ENCODE measurements at regions not wholly inside any gene's neighbourhood (a gene's known extent, or its start where the extent isn't known, plus 50 kb on each side); places are given as distances from the start of the nearest gene placed in this dataset.
A peak's percentile ranks its signal among the peaks of the same experiment; 100 is the strongest.
"Not testable (repeated sequence)": the region's sequence is repeated elsewhere in the genome, so short reads cannot be mapped to it uniquely, and the experiment has no call there.

DNA sequence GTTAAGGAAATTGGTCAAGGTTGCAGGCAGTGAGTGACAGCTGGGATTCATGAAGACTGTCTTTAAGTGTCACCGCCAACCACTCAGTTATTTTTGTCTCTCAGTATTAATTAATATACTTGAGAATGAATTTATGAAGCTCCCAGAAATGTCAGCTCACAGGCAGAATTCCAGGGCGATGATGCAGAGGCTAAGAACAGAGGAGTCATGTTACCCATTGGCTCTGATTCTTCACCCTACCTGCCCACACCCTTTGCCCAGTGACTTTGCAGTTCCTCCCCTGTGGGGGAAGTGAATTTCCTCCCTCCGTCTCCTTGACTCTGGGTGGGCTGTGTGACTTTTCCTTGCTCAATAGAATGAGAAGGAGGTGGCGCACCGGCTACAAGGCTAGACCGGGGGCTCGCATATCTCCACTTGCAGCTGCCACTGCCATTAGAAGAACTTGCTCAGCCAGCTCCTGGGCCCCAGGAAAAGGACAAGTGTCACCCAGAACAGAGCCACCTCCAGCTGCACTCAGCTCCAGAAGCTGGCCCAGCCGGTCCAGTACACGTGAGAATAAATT, 157.1 kb upstream of the PRKCQ start:
- no peak for DNase-seq (ENCODE audit: low read depth, low spot score)

DNA sequence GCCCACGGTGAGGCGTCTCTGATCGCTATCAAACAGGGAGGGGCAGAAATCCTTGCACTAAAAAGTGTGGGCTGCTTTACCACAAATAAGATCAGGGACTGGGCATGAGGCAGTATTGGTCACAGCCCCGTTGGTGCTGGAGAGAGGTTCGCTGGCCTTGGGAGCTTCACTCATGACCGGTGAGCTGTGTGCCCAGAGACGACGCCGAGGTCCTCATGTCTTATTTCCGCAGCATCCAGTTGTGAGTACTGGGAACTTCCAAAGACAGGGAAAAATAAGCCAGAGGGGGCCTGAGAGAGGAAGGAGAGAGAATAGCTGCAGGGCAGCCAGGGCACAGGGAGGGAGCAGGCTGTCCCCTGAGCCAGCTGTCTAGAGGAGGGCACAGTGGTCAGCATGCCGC, 154.2 kb upstream of the PRKCQ start:
- DNase-seq (ENCODE audit: low read depth, low spot score), result no peak

DNA sequence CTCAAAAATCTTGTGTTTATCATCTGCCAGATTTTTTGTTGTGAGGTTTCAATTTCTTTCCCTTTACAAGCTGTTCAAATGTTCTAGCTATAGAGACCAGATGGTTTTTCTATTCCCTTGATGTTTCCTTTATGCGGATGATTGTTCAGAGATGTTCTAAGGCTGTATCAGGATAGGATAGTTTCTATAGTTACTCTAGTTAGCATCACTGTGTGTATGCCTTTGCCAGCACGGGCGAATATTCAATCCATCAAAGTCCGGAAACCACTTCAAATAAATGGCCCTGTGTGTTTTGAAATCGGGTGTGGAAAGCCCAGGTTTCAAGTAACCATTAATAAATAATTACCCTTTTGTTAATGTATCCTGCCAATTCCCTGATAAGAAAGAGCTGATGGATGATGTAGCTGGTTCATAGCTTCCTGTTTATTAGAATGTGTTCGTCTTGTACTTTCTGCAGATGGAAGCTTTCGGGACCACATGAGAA, 149.8 kb upstream of the PRKCQ start:
- no peak for DNase-seq (ENCODE audit: low read depth, low spot score)

- no peak for DNase-seq (ENCODE audit: low read depth, low spot score)
Observed at GRCh38 chr10:6729071-6729774, 149.1 kb upstream of the PRKCQ start.

- DNase-seq (ENCODE audit: low read depth, low spot score), result no peak
Observed at GRCh38 chr10:6726924-6727323, 146.8 kb upstream of the PRKCQ start.

DNA sequence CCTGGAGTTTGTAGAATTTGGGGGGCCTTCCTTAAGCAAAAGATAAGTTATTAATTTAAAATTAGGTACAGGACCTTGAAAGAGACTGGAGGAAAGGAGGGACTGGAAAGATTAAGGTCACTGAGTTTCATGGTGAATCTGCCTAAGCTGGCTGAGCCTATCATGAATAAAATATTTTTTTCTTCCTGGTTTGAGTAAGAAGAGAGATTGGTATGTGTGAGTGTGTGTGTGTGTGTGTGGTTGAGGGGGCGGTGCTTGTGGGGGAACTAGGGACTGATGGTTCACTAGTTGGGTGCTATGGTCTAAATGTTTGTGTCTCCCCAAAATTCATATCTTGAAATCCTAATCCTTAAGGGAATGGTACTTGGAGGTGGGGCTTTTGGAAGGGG, 142.5 kb upstream of the PRKCQ start:
- peak; percentile 1 for DNase-seq (ENCODE audit: low read depth, low spot score)

DNA sequence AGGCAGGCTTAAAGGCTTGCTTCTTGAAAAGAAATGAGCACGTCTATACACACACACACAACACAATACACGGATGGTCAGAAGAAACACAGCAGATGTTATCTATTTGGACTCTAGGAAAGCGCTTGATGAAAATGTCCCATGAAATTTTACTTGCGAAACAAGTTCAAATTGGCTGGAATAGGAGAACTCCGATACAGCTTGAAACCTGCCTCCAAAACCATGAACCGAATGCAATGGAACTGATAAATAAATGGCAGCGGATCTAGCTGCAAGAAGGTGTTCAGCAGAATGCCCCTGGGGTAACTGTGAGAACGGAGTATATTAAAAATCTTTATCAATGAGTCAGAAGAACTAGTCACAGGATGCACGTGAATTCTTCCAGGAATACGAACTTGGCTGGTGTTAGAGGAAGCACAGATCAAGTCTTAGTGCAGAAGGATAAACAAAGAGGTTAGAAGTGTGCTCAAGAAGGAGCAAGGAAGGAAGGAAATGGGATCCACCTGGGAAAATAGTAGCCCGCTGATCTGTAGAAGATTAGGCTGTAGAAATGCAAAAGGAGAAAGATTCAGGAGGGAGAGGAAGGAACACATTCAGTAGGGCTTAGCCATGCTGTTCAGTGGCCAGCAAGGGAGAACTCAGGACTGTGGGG, 142.0 kb upstream of the PRKCQ start:
- DNase-seq (ENCODE audit: low read depth, low spot score), result peak; percentile 66

- DNase-seq (ENCODE audit: low read depth, low spot score), result peak; percentile 72
Observed at GRCh38 chr10:6721480-6721879, 141.4 kb upstream of the PRKCQ start.

- DNase-seq (ENCODE audit: low read depth, low spot score), result no peak
Observed at GRCh38 chr10:6719561-6719960, 139.5 kb upstream of the PRKCQ start.

- no peak for DNase-seq (ENCODE audit: low read depth, low spot score)
Observed at GRCh38 chr10:6718550-6718949, 138.5 kb upstream of the PRKCQ start.

DNA sequence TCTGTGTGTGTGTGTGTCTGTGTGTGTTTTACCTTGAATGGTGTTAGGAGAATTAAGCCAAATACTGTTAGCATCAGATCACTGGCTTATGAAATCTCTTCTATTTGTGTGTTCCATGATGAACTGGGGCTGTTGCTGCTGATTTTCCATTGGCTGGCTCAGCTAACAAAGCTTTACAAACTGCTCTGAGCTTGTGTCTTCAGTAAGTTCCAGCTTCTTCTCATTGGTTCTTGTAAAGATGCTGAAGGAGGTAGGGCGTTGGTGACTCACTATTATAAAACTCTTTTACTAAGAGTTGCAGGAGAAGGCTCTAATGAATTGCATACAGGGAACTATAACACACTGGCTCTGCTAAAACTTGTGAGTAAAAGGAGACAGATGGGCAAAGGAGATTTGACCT, 136.4 kb upstream of the PRKCQ start:
- no peak for DNase-seq (ENCODE audit: low read depth, low spot score)

- no peak for DNase-seq (ENCODE audit: low read depth, low spot score)
Observed at GRCh38 chr10:6713716-6714115, 133.6 kb upstream of the PRKCQ start.

- no peak for DNase-seq (ENCODE audit: low read depth, low spot score)
Observed at GRCh38 chr10:6713120-6713519, 133.0 kb upstream of the PRKCQ start.

DNA sequence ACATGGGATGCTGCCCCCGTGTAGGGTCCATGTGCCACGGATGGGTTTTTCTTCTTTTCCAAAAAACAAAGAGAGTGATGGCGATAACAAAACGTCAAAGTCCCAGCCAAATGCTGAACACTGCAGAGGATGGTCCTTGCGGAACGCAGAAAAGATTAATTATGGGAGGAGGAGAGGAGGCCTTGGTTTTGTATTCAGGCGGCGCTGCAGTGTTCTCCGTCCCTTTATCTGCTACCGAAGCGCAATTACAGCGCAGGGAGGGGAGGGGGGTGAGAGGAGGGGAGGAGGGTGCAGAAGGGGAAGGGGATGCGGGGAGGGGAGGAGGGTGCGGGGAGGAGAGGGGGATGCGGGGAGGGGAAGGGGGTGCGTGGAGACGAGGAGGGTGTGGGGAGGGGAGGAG, 131.8 kb upstream of the PRKCQ start:
- DNase-seq (ENCODE audit: low read depth, low spot score), result no peak

DNA sequence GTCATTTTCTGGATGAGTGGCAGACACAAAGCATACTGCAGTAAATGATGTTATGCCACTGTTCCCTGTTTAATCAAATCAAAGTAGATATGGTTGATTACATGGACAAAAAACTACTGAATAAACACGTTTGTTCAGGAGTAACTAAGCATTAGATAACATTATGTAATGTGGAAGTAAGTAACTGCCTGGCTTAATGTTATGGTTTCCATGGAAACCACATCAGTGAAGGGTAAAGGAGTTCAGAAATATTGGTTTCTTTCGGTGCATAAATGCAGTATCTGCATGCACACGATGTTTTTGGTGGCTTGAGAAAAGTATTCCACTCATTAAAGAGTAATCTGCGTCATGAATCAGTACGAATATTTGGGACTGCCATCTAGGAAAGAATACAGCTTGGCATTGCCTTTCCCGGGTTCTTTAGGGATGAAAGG, 131.3 kb upstream of the PRKCQ start:
- DNase-seq (ENCODE audit: low read depth, low spot score), result no peak

DNA sequence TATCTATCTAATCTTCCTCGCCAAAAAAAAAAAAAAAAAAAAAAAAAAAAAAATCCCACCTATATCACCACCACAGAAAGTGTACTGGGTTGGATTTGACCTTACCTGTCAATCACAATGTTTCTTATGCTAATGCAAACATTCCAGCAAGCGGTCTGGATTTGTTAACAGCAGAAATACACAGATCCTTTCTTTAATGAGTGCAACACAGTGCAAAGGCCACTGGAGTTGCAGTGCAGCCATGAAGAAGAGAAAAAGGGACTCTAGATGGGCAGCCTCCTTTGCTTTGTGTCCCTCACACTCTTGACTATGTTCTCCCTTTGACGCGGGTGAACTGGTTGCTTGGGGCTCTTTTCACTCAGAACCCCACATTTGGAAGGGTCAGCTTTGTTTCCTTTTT, 127.3 kb upstream of the PRKCQ start:
- DNase-seq (ENCODE audit: low read depth, low spot score), result no peak

DNA sequence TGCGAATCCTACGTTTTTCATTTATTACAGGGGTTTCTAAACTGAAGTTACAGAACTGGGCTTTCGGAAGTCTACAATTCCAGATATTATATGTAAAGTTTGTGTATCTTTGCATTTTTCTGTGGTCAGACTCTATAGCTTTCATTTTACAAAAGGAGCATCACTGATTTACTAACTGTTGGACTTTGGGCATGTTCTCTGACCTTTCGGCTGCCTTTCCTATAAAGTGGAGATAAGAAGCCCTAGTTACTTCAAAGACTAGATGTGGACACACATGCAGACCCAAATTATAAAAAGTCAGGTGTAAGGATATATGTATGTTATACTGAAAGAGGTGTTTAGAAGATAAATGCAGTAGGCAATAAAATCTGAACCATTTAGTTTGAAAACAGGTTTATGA, 126.6 kb upstream of the PRKCQ start:
- DNase-seq (ENCODE audit: low read depth, low spot score), result no peak

DNA sequence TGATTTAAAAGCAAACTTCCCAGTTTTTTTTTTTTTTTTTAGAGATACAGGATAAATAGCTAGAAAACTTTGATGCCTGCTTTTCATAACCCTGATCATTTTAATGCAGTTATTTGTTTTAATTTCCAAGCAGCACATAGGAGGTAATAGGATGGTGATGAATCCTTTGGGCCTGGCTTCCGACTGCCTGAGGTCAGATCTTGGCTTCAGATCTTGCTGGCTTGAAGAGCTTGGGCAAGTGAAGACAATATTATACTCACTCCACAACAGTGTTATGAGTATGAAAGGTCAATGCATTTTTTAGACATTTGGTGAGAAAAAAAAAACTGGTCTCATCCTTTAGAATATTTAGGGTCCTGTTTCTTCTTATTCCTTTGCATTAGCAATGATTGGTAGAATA, 124.8 kb upstream of the PRKCQ start:
- DNase-seq (ENCODE audit: low read depth, low spot score), result no peak

GRCh38 chr10:6702833-6703232, 122.8 kb upstream of the PRKCQ start:
- not testable (repeated sequence) for DNase-seq (ENCODE audit: low read depth, low spot score)

GRCh38 chr10:6702030-6702429, 122.0 kb upstream of the PRKCQ start:
- DNase-seq (ENCODE audit: low read depth, low spot score), result no peak

DNA sequence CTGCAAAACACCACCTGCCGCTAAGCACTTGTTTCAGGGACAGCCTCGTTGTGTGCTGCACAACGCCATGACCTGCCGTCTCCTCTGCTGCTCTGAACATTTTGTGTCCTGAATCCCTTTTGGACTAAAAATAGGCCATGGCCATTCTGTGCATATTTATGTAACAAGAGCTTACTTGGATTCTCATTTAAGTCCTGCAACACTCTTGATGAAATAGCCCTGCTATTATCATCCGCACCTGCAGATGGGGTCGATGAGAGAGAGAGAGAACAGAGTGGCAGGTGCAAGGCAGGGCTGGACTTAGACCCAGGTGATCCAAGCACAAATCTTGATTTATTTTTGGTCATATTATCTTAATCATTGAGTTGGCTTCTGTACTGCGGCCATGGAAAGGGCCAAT, 121.2 kb upstream of the PRKCQ start:
- no peak for DNase-seq (ENCODE audit: low read depth, low spot score)

GRCh38 chr10:6700066-6700465, 120.0 kb upstream of the PRKCQ start:
- DNase-seq (ENCODE audit: low read depth, low spot score), result no peak

- DNase-seq (ENCODE audit: low read depth, low spot score), result no peak
Observed at GRCh38 chr10:6699336-6699735, 119.3 kb upstream of the PRKCQ start.
